ENCODE measurements at regions not wholly inside any gene's neighbourhood (a gene's known extent, or its start where the extent isn't known, plus 50 kb on each side); places are given as distances from the start of the nearest gene placed in this dataset.

- H3K4me2 ChIP-seq (ENCODE audit: insufficient read depth in 1 of 2, low read depth in 2 of 2, low read length in 2 of 2) = no peak overlapping the region
- no peaks in the 10 kb centered on the region for H3K23me2 ChIP-seq (ENCODE audit: low read depth, low read length)
- H3K27me3 ChIP-seq (replicated peaks in 1 of 4; ENCODE audit: control insufficient read depth in 3 of 4, extremely low read depth in 1 of 4, insufficient read depth in 3 of 4, low read length in 3 of 4) = no peaks in the 10 kb centered on the region
- H3K4me3 ChIP-seq (ENCODE audit: extremely low read depth in 1 of 4, insufficient read depth in 2 of 4, low read depth in 3 of 4, low read length in 4 of 4) = no peak overlapping the region
- no peaks in the 10 kb centered on the region for H3K36me3 ChIP-seq (ENCODE audit: control insufficient read depth in 2 of 4, insufficient read depth in 4 of 4, low read length in 3 of 4)
- no peak overlapping the region for H3K23ac ChIP-seq (ENCODE audit: insufficient read length)
- H2BK5ac ChIP-seq (ENCODE audit: low read depth, low read length) = no peak overlapping the region
- no peak overlapping the region for H3K14ac ChIP-seq (ENCODE audit: insufficient read length)
- H4K20me1 ChIP-seq (replicated peaks in 1 of 2; ENCODE audit: control insufficient read depth in 1 of 2, insufficient read depth in 2 of 2, low read length in 2 of 2) = no peaks in the 10 kb centered on the region
- no peaks in the 10 kb centered on the region for H3K4me1 ChIP-seq (replicated peaks in 1 of 4; ENCODE audit: control insufficient read depth in 3 of 4, insufficient read depth in 4 of 4, low read length in 3 of 4)
- 0 out of 4 replicates have a peak, but pooled peaks cover 0 to 3% of the 10 kb centered on the region in 2 experiments for H3K9me3 ChIP-seq (ENCODE audit: insufficient read depth in 2 of 2, low read depth in 1 of 2, low read length in 1 of 2)
- no peak overlapping the region for H2BK15ac ChIP-seq (ENCODE audit: low read length)
- no peak overlapping the region for H2BK120ac ChIP-seq (replicated peaks; ENCODE audit: low read depth, low read length)
- CTCF ChIA-PET (ENCODE audit: partially characterized antibody) = no interaction called here
- H3K27ac ChIP-seq (ENCODE audit: low read depth, low read length) = no peak overlapping the region
- H2AK5ac ChIP-seq (ENCODE audit: low read depth, low read length) = no peak overlapping the region
- FAIRE-seq (no peak), DNase-seq (ENCODE audit: low read depth in 1 of 2, low spot score in 2 of 2) (no peak)
- H4K5ac ChIP-seq (ENCODE audit: insufficient read length, low read depth, low read length) = no peak overlapping the region
- H4K8ac ChIP-seq (ENCODE audit: extremely low read depth, insufficient read depth, low read length) = no peak overlapping the region
- POLR2A ChIA-PET (ENCODE audit: partially characterized antibody) = no interaction called here
- TF ChIP-seq BACH1 (IDR thresholded peaks at IDR 0.05; ENCODE audit: low read length) (no peak), CTBP2 (IDR thresholded peaks at IDR 0.05; ENCODE audit: borderline replicate concordance, insufficient read depth, insufficient read length, low read length) (no peak)
- H3K18ac ChIP-seq (ENCODE audit: extremely low read depth, low read length) = no peak overlapping the region
- no peaks in the 10 kb centered on the region for H3K79me2 ChIP-seq (ENCODE audit: control insufficient read depth in 1 of 2, insufficient read depth in 2 of 2, low read length in 2 of 2)
- WGBS, 2 experiments (ENCODE audit: extremely low coverage in 1 of 2, insufficient coverage in 1 of 2, insufficient read length in 1 of 2, insufficient replicate concordance in 2 of 2, low coverage in 1 of 2, low lambda C conversion rate in 2 of 2, missing lambda C conversion rate in 1 of 2) = 93% methylated on average over 2 of the region's 2 CpGs; no CpG with 5 or more reads in 1 of the 2 experiments
- H2BK12ac ChIP-seq (ENCODE audit: low read depth, low read length) = no peak overlapping the region
- no peak overlapping the region for H3K56ac ChIP-seq (replicated peaks; ENCODE audit: insufficient read length, low read depth, low read length)
- no peak overlapping the region for H3K9ac ChIP-seq (replicated peaks in 1 of 4; ENCODE audit: extremely low read depth in 1 of 4, low read depth in 3 of 4, low read length in 3 of 4)
- H3K4ac ChIP-seq (replicated peaks; ENCODE audit: insufficient read length, low read depth, low read length) = no peak overlapping the region
- no peak overlapping the region for H2AFZ ChIP-seq (ENCODE audit: low read length)
- no peak overlapping the region for H4K91ac ChIP-seq (replicated peaks; ENCODE audit: insufficient read length, low read length)
- H3K79me1 ChIP-seq (ENCODE audit: low read depth, low read length) = no peaks in the 10 kb centered on the region
- no peak overlapping the region for H2BK20ac ChIP-seq (ENCODE audit: low read length)
Measured at GRCh38 chr9:81361296-81361695, 328.1 kb downstream of the TLE1 start.
